GM18867 (cell line): ENCODE measurements at regions not wholly inside any gene's neighbourhood (a gene's known extent, or its start where the extent isn't known, plus 50 kb on each side); places are given as distances from the start of the nearest gene placed in this dataset.

Experiments
- ATAC-seq: cut with Tn5 transposase; IDR thresholded peaks from one replicate; pipeline ENCODE4 v1.9.1; 2021; ENCODE audit warnings: mild to moderate bottlenecking, moderate library complexity; ENCODE audit not compliant: unreplicated experiment

- no peak for ATAC-seq
Measured at GRCh38 chr9:82679472-82679871, 383.5 kb downstream of the RASEF start.

DNA sequence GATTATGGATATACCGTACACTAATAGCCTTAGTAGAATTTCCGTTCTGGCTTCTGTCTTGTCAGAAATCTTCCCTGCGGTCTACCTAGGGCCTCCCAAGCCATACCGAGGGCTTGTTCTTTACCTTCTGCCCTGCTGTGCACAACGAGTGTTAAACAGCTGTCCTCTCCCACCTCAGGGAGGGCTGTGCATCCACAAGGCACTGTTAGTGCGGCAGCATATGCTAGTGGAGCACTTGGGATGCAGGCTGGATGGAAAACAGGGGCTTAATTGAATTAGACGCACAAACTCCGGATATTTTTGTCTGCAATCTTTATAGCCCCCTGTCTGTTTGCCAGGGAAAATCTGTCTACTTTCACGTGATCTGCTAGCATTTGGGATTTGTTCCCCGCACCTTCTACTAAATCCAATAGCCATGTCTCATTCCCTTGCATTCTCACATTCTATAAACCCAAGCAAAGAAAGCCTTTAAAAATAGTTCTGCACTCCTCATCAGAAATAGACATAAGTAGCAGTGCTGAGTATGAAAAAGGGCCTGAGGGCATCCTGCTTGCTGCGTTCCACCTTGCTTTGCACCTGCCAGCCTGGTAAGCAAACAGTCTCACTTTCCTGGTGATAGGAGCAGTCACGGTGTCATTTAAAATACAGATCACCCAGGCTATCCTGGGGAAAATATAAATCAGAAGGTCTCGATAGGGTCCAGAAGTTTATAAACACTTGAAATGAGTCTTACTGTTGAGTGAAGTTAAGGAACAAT lies 382.6 kb downstream of the RASEF start:
- no peak for ATAC-seq

GRCh38 chr9:82681809-82682208 lies 381.1 kb downstream of the RASEF start:
- no peak for ATAC-seq

DNA sequence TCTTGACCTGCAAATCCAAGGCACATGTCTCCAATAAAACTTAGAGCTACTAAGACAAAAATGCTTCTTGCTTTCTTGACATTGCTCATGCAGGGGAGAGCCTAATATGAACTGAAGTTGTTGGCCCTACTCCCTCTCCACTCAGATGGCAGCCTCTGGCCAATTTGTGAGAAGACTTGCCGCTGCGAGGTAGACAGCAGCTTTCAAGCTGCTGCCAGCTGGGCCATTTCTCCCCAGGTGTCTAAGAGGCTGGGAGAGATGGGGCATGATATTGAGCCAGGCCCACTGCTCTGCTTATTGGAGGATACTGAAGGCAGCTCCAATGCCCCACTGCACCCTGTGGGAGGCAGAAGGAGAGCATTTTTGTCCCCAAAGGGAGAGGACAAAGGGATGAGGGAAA lies 380.5 kb downstream of the RASEF start:
- ATAC-seq, result no peak

GRCh38 chr9:82695704-82696103 lies 367.2 kb downstream of the RASEF start:
- ATAC-seq, result no peak

DNA sequence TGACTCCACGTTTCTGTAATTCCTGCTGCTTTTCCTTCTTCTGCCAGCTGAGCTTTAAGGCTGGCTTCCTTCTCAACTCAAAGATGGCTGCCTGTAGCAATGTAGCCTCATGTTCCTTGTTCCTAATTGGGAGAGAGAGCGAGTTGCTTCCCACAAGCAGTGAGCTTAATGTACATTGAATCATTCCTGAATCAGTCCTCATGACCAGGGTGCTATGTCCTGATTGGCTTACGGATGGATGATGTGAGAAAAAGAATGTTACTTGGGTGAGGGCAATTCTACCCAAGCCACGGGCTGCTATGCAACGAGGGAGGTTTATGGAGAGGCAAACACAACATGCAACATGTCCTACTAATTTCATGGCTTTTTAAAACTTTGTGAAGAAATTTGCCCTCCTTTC lies 356.2 kb downstream of the RASEF start:
- no peak for ATAC-seq

GRCh38 chr9:82716821-82717220 lies 346.1 kb downstream of the RASEF start:
- no peak for ATAC-seq

DNA sequence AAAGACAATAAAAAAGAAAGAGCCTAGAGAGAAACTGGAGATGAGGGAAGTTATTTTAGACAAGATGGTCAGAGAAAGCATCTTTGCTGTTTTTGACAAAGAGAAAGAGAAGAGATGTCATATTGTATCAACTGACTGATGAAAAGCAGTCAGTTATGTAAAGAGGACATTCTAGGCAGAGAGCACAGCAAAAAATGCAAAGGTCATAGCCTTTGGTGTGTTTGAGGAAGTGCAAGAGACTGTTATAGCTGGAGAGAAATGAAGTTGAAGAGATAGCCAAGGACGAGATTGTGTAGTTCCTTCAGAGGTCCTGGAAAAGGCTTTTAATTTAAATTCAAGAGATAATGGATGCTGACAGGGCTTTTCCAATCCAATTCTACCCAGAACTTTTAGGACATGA lies 342.4 kb downstream of the RASEF start:
- ATAC-seq, result no peak

- ATAC-seq, result no peak
Measured at GRCh38 chr9:82721593-82721992, 341.3 kb downstream of the RASEF start.

DNA sequence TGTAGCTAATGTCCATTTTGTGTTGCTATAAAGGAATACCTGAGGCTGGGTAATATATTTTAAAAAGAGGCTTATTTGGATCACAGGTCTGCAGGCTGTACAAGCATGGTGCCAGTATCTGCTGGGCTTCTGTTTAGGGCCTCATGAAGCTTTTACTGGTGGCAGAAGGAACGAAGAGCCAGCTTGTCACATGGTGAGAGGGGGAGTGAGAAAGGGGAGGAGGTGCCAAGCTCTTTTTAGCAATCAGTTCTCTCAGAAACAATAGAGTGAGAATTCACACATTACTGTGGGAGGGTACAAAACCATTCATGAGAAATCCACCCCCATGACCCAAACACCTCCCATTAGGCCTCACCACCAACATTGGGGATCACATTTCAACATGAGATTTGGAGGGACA lies 340.9 kb downstream of the RASEF start:
- no peak for ATAC-seq

- no peak for ATAC-seq
Measured at GRCh38 chr9:82722561-82722960, 340.4 kb downstream of the RASEF start.

DNA sequence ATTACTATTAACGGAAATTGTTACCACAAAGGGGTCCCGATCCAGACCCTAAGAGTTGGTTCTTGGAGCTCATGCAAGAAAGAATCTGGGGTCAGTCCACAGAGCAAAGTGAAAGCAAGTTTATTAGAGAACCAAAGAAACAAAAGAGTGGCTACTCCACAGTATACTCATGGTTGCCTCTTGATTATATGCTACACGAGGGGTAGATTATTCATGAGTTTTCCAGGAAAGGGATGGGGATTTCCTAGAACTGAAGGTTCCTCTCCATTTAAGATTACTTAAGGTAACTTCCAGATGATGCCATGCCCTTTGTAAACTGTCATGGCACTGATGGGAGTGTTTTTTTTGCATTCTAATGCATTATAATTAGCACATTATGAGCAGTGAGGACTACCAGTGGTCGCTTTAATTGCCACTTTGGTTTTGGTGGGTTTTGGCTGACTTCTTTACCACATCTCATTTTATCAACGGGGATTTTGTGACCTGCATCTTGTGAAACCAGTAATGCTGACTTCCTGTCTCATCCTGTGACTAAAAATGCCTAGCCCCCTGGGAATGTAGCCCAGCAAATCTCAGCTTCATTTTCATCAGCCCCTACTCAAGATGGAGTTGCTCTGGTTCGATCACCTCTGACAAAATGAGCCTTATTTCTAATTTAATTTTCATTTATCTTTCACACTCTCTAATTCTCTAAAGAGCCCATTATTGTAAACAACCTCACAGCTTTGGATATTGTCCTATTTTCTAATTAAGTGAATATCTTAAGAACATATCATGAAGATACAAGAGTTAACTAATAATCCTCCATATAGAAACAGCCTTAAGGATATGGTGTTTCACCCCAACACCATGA lies 336.3 kb downstream of the RASEF start:
- ATAC-seq, result no peak

DNA sequence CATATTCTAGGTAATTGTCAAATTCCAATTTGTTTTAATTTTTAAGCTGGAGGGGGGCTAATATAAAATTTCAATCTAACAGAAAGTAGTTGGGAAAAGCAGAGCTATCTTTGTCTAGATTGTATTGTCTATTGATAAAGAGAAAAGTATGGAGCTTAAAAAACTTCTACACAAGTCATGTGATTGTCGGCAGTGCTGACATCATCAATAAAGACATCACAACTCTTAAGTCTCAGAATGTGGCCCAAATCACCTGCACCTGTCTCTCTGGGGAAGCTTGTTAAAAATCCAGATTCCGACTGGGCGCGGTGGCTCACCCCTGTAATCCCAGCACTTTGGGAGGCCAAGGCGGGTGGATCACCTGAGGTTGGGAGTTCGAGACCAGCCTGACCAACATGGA lies 333.8 kb downstream of the RASEF start:
- no peak for ATAC-seq

- ATAC-seq, result no peak
Measured at GRCh38 chr9:82729991-82730589, 332.9 kb downstream of the RASEF start.

- ATAC-seq, result no peak
Measured at GRCh38 chr9:82732928-82733327, 330.0 kb downstream of the RASEF start.

- no peak for ATAC-seq
Measured at GRCh38 chr9:82736126-82736525, 326.8 kb downstream of the RASEF start.

DNA sequence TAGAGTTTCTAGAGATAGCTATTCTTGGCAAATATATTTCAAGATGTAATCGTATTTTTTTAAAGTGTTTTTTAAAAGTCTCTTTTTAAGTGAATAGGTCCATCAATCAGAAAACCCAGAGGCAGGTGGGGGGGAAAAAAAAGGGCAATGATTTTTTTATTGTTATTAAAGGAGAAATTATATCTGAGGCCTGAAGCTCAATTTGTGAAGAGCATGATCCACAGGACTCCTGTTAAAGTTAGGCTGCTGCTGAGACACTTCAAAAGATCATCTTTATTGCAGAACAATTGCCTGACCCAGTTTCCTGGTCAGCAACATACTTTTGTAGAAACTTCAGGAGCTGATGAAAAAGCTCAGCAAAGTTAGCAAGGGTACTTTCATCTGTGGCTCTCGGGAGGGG lies 326.2 kb downstream of the RASEF start:
- no peak for ATAC-seq

- ATAC-seq, result no peak
Measured at GRCh38 chr9:82745919-82746318, 317.0 kb downstream of the RASEF start.

GRCh38 chr9:82750411-82750913 lies 312.5 kb downstream of the RASEF start:
- no peak for ATAC-seq

DNA sequence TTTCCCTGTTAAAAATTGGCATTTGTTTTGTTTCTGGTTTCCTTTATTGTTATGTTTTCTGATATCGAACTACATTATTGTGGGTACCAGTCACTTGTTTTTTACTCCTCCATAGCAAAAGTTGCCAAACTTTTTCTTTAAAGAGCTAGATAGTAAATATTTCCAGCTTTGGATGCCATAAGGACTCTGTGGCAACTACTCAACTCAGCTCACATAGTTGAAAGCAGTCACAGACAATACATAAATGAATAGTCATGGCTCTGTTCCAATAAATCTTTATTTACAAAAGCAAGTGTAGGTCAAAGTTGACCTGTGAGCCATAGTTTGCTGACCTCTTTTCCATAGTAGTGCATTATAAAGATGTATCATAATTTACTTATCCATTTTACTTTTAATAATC lies 305.0 kb downstream of the RASEF start:
- no peak for ATAC-seq

DNA sequence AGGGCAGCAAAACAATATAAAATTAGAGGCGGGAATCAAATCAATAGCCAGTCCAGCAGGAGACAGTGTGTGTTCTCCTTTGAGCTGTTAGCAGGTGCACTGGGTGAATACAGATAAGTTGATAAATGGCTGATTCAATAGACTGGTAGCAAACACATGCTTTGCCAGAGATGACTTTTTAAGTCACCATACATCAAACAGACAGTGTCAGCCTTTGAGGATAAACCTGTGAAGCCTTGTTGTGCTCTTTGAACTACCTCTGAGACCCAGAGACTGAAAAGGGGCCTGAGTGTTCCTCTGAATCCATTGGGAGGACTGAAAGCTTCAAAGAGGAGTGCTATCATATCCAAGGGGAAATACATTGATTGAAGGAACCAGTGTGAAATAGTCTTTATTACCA lies 301.9 kb downstream of the RASEF start:
- no peak for ATAC-seq

GRCh38 chr9:82761956-82762355 lies 301.0 kb downstream of the RASEF start:
- ATAC-seq, result no peak
